WTC11 (cell line): ENCODE measurements at regions not wholly inside any gene's neighbourhood (a gene's known extent, or its start where the extent isn't known, plus 50 kb on each side); places are given as distances from the start of the nearest gene placed in this dataset.

Experiments
- ATAC-seq: fragments of 200-7000 bp; cut with Tn5 transposase; 2 replicates; pipeline ENCODE4 v1.10.0; 2021; ENCODE audit warnings: mild to moderate bottlenecking, moderate library complexity
- CTCF ChIA-PET: fragments of 300-600 bp; sonication (Branson Sonifier 250); formaldehyde crosslinking; loops from one replicate; lab custom pipeline; 2021; ENCODE audit warnings: antibody characterized with exemption; lab: Charles Lee
- POLR2A ChIA-PET: fragments of 350-600 bp; sonication (Branson Sonifier 250); formaldehyde crosslinking; loops from one replicate; lab custom pipeline; 2021; ENCODE audit warnings: antibody characterized with exemption; lab: Charles Lee
- DNase-seq: peaks from one replicate; pipeline ENCODE4 v3.0.0; 2021; ENCODE audit warnings: low spot score
- H3K27ac Mint-ChIP-seq: 2 replicates; pipeline ENCODE4 v1.8.0; 2021; ENCODE audit warnings: mixed read lengths
- H3K27me3 Mint-ChIP-seq: 2 replicates; pipeline ENCODE4 v1.8.0; 2021; ENCODE audit warnings: low read depth, mild to moderate bottlenecking, moderate library complexity, mixed read lengths
- H3K36me3 Mint-ChIP-seq: 2 replicates; pipeline ENCODE4 v1.8.0; 2021; ENCODE audit warnings: mixed read lengths
- H3K4me1 Mint-ChIP-seq: 2 replicates; pipeline ENCODE4 v1.8.0; 2022; ENCODE audit warnings: mixed read lengths
- H3K4me3 Mint-ChIP-seq: 2 replicates; pipeline ENCODE4 v1.8.0; 2021; ENCODE audit warnings: mild to moderate bottlenecking, moderate library complexity, mixed read lengths
- H3K9me3 Mint-ChIP-seq: 2 replicates; pipeline ENCODE4 v1.8.0; 2021; ENCODE audit warnings: mixed read lengths
- ATF1 ChIP-seq: sonication (generic); formaldehyde crosslinking; IDR thresholded peaks from 2 replicates; pipeline ENCODE4 v1.8.1; 2023; ENCODE audit warnings: mild to moderate bottlenecking, moderate library complexity, missing genetic modification reagents
- ATF3 ChIP-seq: sonication (generic); formaldehyde crosslinking; conservative IDR thresholded peaks from 2 replicates; pipeline ENCODE4 v1.8.1; 2022; ENCODE audit warnings: mild to moderate bottlenecking, missing genetic modification reagents
- CBFB ChIP-seq: sonication (generic); formaldehyde crosslinking; IDR thresholded peaks from 2 replicates; pipeline ENCODE4 v1.8.1; 2022; ENCODE audit warnings: mild to moderate bottlenecking, low read depth, missing genetic modification reagents
- ERG ChIP-seq: fragments of 250-450 bp; sonication (Bioruptor Pico); IDR thresholded peaks from 2 replicates; pipeline ENCODE4 v1.8.0; 2021; ENCODE audit warnings: mild to moderate bottlenecking
- ETV6 ChIP-seq: sonication (generic); formaldehyde crosslinking; IDR thresholded peaks from 2 replicates; pipeline ENCODE4 v1.8.1; 2022; ENCODE audit warnings: mild to moderate bottlenecking, missing genetic modification reagents
- FOXK1 ChIP-seq: sonication (generic); formaldehyde crosslinking; IDR thresholded peaks from 2 replicates; pipeline ENCODE4 v1.8.0; 2022; ENCODE audit warnings: mild to moderate bottlenecking, moderate library complexity, missing genetic modification reagents
- GRHL2 ChIP-seq: fragments of 250-450 bp; sonication (Bioruptor Pico); IDR thresholded peaks from 2 replicates; pipeline ENCODE4 v1.8.0; 2022; ENCODE audit warnings: mild to moderate bottlenecking, moderate library complexity; ENCODE audit not compliant: insufficient replicate concordance, severe bottlenecking
- HMGXB4 ChIP-seq: sonication (generic); formaldehyde crosslinking; IDR thresholded peaks from 2 replicates; pipeline ENCODE4 v1.8.1; 2023; ENCODE audit warnings: mild to moderate bottlenecking, moderate library complexity, missing genetic modification reagents
- JUN ChIP-seq: sonication (generic); formaldehyde crosslinking; IDR thresholded peaks from 2 replicates; pipeline ENCODE4 v1.8.0; 2023; ENCODE audit warnings: mild to moderate bottlenecking, missing genetic modification reagents
- NFE2L1 ChIP-seq: sonication (generic); formaldehyde crosslinking; IDR thresholded peaks from 2 replicates; pipeline ENCODE4 v1.8.1; 2023; ENCODE audit warnings: missing genetic modification reagents
- PRRX2 ChIP-seq: fragments of 250-450 bp; sonication (Bioruptor Pico); IDR thresholded peaks from 2 replicates; pipeline ENCODE4 v1.8.0; 2021; ENCODE audit warnings: mild to moderate bottlenecking
- SMAD3 ChIP-seq: sonication (generic); formaldehyde crosslinking; IDR thresholded peaks from 2 replicates; pipeline ENCODE4 v1.8.0; 2022; ENCODE audit warnings: missing genetic modification reagents, mild to moderate bottlenecking, borderline replicate concordance
- SP1 ChIP-seq: sonication (generic); formaldehyde crosslinking; conservative IDR thresholded peaks from 2 replicates; pipeline ENCODE4 v1.8.1; 2022; ENCODE audit warnings: missing genetic modification reagents
- TCF7 ChIP-seq: sonication (generic); formaldehyde crosslinking; IDR thresholded peaks from 2 replicates; pipeline ENCODE4 v1.8.0; 2022; ENCODE audit warnings: mild to moderate bottlenecking, low read depth, missing genetic modification reagents, moderate library complexity
- ZBTB21 ChIP-seq: sonication (generic); formaldehyde crosslinking; IDR thresholded peaks from 2 replicates; pipeline ENCODE4 v1.8.1; 2023; ENCODE audit warnings: mild to moderate bottlenecking, missing genetic modification reagents, borderline replicate concordance
- ZBTB43 ChIP-seq: sonication (generic); formaldehyde crosslinking; IDR thresholded peaks from 2 replicates; pipeline ENCODE4 v1.8.1; 2023; ENCODE audit warnings: mild to moderate bottlenecking, missing genetic modification reagents
- ZNF121 ChIP-seq: sonication (generic); formaldehyde crosslinking; IDR thresholded peaks from 2 replicates; pipeline ENCODE4 v1.8.0; 2023; ENCODE audit warnings: missing genetic modification reagents
- ZNF138 ChIP-seq: sonication (generic); formaldehyde crosslinking; conservative IDR thresholded peaks from 2 replicates; pipeline ENCODE4 v1.8.1; 2022; ENCODE audit warnings: mild to moderate bottlenecking, moderate library complexity, missing genetic modification reagents
- ZNF232 ChIP-seq: sonication (generic); formaldehyde crosslinking; IDR thresholded peaks from 2 replicates; pipeline ENCODE4 v1.8.0; 2022; ENCODE audit warnings: mild to moderate bottlenecking, missing genetic modification reagents
- ZNF281 ChIP-seq: sonication (generic); formaldehyde crosslinking; IDR thresholded peaks from 2 replicates; pipeline ENCODE4 v1.8.0; 2023; ENCODE audit warnings: mild to moderate bottlenecking, missing genetic modification reagents
- ZNF416 ChIP-seq: fragments of 250-450 bp; sonication (Bioruptor Pico); IDR thresholded peaks from 2 replicates; pipeline ENCODE4 v1.9.0; 2021; ENCODE audit warnings: mild to moderate bottlenecking, inconsistent platforms
- ZNF512 ChIP-seq: sonication (generic); formaldehyde crosslinking; IDR thresholded peaks from 2 replicates; pipeline ENCODE4 v1.8.1; 2022; ENCODE audit warnings: missing genetic modification reagents, borderline replicate concordance

GRCh38 chr20:55216525-55217242 is 741.3 kb downstream of the DOK5 start (continued):
- TF ChIP-seq ZNF232 (no peak), SP1 (CRISPR knock-in tag) (no peak), ATF1 (CRISPR knock-in tag) (no peak), ERG (CRISPR knock-in tag) (no peak), ETV6 (no peak), JUN (CRISPR knock-in tag) (no peak), ZNF138 (CRISPR knock-in tag) (no peak), CBFB (CRISPR knock-in tag) (no peak), ZNF416 (CRISPR knock-in tag) (no peak), ZBTB21 (CRISPR knock-in tag) (no peak)

- CTCF ChIA-PET = no interaction called here
- H3K27me3 Mint-ChIP-seq = peaks cover 11% of the 10 kb centered on the region; the same call in 1 of the 2 replicates
- ATAC-seq (no peak), DNase-seq (no peak)
- TF ChIP-seq GRHL2 (CRISPR knock-in tag) (no peak), ZBTB43 (no peak), ZNF512 (no peak), ZNF281 (no peak), ATF3 (no peak), PRRX2 (CRISPR knock-in tag) (no peak), TCF7 (CRISPR knock-in tag) (no peak), SMAD3 (CRISPR knock-in tag) (no peak), ZNF121 (CRISPR knock-in tag) (no peak), NFE2L1 (CRISPR knock-in tag) (no peak), FOXK1 (CRISPR knock-in tag) (no peak), HMGXB4 (no peak)
- no peaks in the 10 kb centered on the region for H3K4me1 Mint-ChIP-seq
- H3K27ac Mint-ChIP-seq = no peak overlapping the region
- H3K9me3 Mint-ChIP-seq = peaks cover 85% of the 10 kb centered on the region
- no peak overlapping the region for H3K4me3 Mint-ChIP-seq
- POLR2A ChIA-PET = no interaction called here
- H3K36me3 Mint-ChIP-seq = peaks cover 73% of the 10 kb centered on the region
Measured at GRCh38 chr20:55213653-55214052, 738.3 kb downstream of the DOK5 start.
